ENCODE measurements at regions not wholly inside any gene's neighbourhood (a gene's known extent, or its start where the extent isn't known, plus 50 kb on each side); places are given as distances from the start of the nearest gene placed in this dataset.

DNA sequence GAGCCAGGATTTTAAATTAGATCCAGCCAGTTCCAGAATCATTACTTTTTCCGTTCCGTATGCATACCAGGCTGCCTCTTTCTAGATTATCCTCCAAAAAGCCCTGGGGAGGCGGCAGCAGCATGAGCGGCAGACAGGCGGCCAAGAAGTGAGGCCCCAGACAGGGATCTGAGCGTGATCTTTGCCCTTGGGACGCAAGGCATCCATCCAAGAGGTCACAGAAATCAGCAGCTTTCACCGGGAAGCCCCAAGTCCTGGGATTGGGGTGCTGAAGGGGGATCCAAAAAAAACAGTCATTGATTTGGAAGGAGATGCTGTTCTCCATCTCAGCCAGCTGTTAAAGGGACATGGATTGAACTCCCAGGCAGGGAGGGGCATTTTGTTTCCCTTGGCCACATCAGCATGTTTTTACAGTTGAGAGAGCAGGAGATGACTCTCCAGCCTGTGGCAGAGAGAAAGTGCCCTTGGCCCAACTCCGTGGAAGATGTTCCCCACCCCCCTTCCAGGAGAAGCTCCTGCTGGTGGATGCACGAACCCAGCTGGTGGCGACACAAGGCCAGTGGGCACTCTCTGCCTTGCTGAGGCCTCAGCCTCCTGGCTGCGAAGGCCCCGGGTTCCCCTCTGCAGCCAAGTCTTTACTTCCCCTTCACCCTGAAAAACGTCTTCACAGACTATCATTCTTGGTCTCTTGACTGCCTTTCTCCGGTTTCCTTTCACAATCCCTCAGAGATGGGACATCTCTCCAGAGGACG lies 265.6 kb downstream of the ANAPC1 start:
- ChIA-PET CTCF (interaction anchor here (1.9 kb wide), 1 partner anchor 80 kb away, joined by 15 read pairs; no protein-coding TSS in a partner anchor), RAD21 (ENCODE audit: low non-redundant PET in 1 of 2, low total read pairs in 2 of 2, uncharacterized antibody in 2 of 2, unreplicated experiment in 2 of 2) (interaction anchor here (0.8 to 1.8 kb wide), 3 partner anchors 35 to 81 kb away, joined by 3 to 4 read pairs (median 3); no protein-coding TSS in a partner anchor), POLR2A (no interaction called here)
- peak overlapping the region; percentile 51 for H3K9ac ChIP-seq (ENCODE audit: low read length)
- H3K9me2 ChIP-seq (ENCODE audit: insufficient read depth): no peaks in the 10 kb centered on the region
- no peaks in the 10 kb centered on the region for H3K79me2 ChIP-seq (ENCODE audit: insufficient read depth, low read length)
- no peak for DNase-seq (ENCODE audit: low read depth, low spot score)
- peaks cover 16 to 21% of the 10 kb centered on the region in 2 experiments for H3K4me1 ChIP-seq (ENCODE audit: control insufficient read depth in 1 of 2, insufficient read depth in 2 of 2, low read length in 2 of 2)
- TF ChIP-seq ELF1 (IDR thresholded peaks at IDR 0.05; ENCODE audit: borderline replicate concordance, low read depth): no peak
- TF ChIP-seq ZBTB33 (IDR thresholded peaks at IDR 0.05; ENCODE audit: extremely low read depth, insufficient replicate concordance, low read length): no peak
- TF ChIP-seq EZH2phosphoT487 (IDR thresholded peaks at IDR 0.05; ENCODE audit: borderline replicate concordance): no peak
- TF ChIP-seq SP1 (IDR thresholded peaks at IDR 0.05; ENCODE audit: low read depth): no peak
- TF ChIP-seq SIN3A (IDR thresholded peaks at IDR 0.05; ENCODE audit: low read depth): no peak
- no peak for TF ChIP-seq EZH2 (IDR thresholded peaks at IDR 0.05)
- TF ChIP-seq RAD21 (IDR thresholded peaks at IDR 0.05; ENCODE audit: low read depth): no peak
- TF ChIP-seq JUND (IDR thresholded peaks at IDR 0.05): no peak
- TF ChIP-seq, protein P1, sequence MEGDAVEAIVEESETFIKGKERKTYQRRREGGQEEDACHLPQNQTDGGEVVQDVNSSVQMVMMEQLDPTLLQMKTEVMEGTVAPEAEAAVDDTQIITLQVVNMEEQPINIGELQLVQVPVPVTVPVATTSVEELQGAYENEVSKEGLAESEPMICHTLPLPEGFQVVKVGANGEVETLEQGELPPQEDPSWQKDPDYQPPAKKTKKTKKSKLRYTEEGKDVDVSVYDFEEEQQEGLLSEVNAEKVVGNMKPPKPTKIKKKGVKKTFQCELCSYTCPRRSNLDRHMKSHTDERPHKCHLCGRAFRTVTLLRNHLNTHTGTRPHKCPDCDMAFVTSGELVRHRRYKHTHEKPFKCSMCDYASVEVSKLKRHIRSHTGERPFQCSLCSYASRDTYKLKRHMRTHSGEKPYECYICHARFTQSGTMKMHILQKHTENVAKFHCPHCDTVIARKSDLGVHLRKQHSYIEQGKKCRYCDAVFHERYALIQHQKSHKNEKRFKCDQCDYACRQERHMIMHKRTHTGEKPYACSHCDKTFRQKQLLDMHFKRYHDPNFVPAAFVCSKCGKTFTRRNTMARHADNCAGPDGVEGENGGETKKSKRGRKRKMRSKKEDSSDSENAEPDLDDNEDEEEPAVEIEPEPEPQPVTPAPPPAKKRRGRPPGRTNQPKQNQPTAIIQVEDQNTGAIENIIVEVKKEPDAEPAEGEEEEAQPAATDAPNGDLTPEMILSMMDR (IDR thresholded peaks at IDR 0.05 in 2 of 3, conservative IDR thresholded peaks at IDR 0.05 in 1 of 3; ENCODE audit: borderline replicate concordance in 1 of 3, insufficient read depth in 1 of 3, low read depth in 2 of 3, low read length in 2 of 3): no peak
- no peak for TF ChIP-seq POLR2A (IDR thresholded peaks at IDR 0.05; ENCODE audit: borderline replicate concordance, extremely low read depth, insufficient read depth, insufficient read length)
- no peak for TF ChIP-seq TCF7L2 (IDR thresholded peaks at IDR 0.05; ENCODE audit: borderline replicate concordance, extremely low read depth, insufficient read depth, insufficient read length)
- no peak for TF ChIP-seq SRF (IDR thresholded peaks at IDR 0.05; ENCODE audit: low read depth)
- intact Hi-C loops (cut with micrococcal nuclease): loop anchor here (5.0 kb wide), 1 partner anchor 79 kb away; no protein-coding TSS in a partner anchor
- H3K4me3 ChIP-seq (replicated peaks in 1 of 2; ENCODE audit: low read depth in 1 of 2, low read length in 2 of 2): peak overlapping the region in 1 of 2 experiments; percentile 33; a peak in 1 of 4 replicates
- no peak for ATAC-seq
- H3K9me3 ChIP-seq (ENCODE audit: control insufficient read depth in 1 of 2, insufficient read depth in 1 of 2, low read depth in 1 of 2, low read length in 2 of 2): no peaks in the 10 kb centered on the region
- peak overlapping the region; percentile 97 for H2AFZ ChIP-seq (ENCODE audit: low read depth, low read length, poor library complexity, severe bottlenecking)
- H3K27ac ChIP-seq (ENCODE audit: low read depth, low read length): peak overlapping the region; percentile 39; the same call in 1 of the 2 replicates
- no peaks in the 10 kb centered on the region for H3K27me3 ChIP-seq (ENCODE audit: insufficient read depth, low read length)
- peak overlapping the region; percentile 75 for H3K4me2 ChIP-seq (ENCODE audit: low read length)
- BruUV-seq (replicated peaks): no TSS peak
- H3K36me3 ChIP-seq (ENCODE audit: control insufficient read depth in 1 of 2, insufficient read depth in 2 of 2, low read length in 2 of 2): no peaks in the 10 kb centered on the region
- H4K20me1 ChIP-seq (ENCODE audit: insufficient read depth): no peaks in the 10 kb centered on the region

Measured in HCT116 (cell line).